ENCODE measurements at regions not wholly inside any gene's neighbourhood (a gene's known extent, or its start where the extent isn't known, plus 50 kb on each side); places are given as distances from the start of the nearest gene placed in this dataset.
A peak's percentile ranks its signal among the peaks of the same experiment; 100 is the strongest.

- no peak overlapping the region for H2AFZ ChIP-seq (ENCODE audit: control insufficient read depth, low read depth, low read length)
- no peaks in the 10 kb centered on the region for H3K27me3 ChIP-seq (replicated peaks in 1 of 2; ENCODE audit: control insufficient read depth in 2 of 2, insufficient read depth in 2 of 2, low read length in 1 of 2)
- DNase-seq (ENCODE audit: low read depth, low spot score) (no peak), FAIRE-seq (no peak), ATAC-seq (no peak)
- POLR2A ChIA-PET: no interaction called here
- no peak overlapping the region for H3K9ac ChIP-seq (ENCODE audit: control insufficient read depth, insufficient read depth, low read length)
- in situ Hi-C loops (cut with MboI): no loop called here
- RAD21 ChIA-PET (ENCODE audit: unreplicated experiment): no interaction called here
- TF ChIP-seq SIX5 (IDR thresholded peaks at IDR 0.05; ENCODE audit: low read depth, low read length, severe bottlenecking): no peak
- TF ChIP-seq, protein P1, sequence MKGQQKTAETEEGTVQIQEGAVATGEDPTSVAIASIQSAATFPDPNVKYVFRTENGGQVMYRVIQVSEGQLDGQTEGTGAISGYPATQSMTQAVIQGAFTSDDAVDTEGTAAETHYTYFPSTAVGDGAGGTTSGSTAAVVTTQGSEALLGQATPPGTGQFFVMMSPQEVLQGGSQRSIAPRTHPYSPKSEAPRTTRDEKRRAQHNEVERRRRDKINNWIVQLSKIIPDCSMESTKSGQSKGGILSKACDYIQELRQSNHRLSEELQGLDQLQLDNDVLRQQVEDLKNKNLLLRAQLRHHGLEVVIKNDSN (IDR thresholded peaks at IDR 0.05; ENCODE audit: borderline replicate concordance, extremely low read length, insufficient read depth, low read depth, low read length): no peak
- no peak for TF ChIP-seq WRNIP1 (IDR thresholded peaks at IDR 0.05; ENCODE audit: borderline replicate concordance, low read depth, low read length)
- no peak for TF ChIP-seq RAD21 (IDR thresholded peaks at IDR 0.05; ENCODE audit: insufficient read depth, low read depth, low read length)
- TF ChIP-seq MLLT1 (IDR thresholded peaks at IDR 0.05): no peak
- peak; percentile 42; the same call in 1 of the 2 replicates for TF ChIP-seq ATF7 (IDR thresholded peaks at IDR 0.05; ENCODE audit: low read depth)
- TF ChIP-seq RFX5 (IDR thresholded peaks at IDR 0.05; ENCODE audit: low read depth, low read length): no peak
- H3K79me2 ChIP-seq (ENCODE audit: control insufficient read depth, insufficient read depth, low read length): no peaks in the 10 kb centered on the region
- no peaks in the 10 kb centered on the region for H3K36me3 ChIP-seq (ENCODE audit: control insufficient read depth in 2 of 2, insufficient read depth in 2 of 2, low read length in 1 of 2)
- H3K4me1 ChIP-seq (ENCODE audit: control insufficient read depth, insufficient read depth, low read length): no peaks in the 10 kb centered on the region
- no peak overlapping the region for H3K4me3 ChIP-seq
- SMC1A ChIA-PET (ENCODE audit: uncharacterized antibody, unreplicated experiment): no interaction called here
- H3K27ac ChIP-seq (ENCODE audit: control insufficient read depth, insufficient read depth): no peak overlapping the region
- WGBS (ENCODE audit: insufficient coverage, insufficient replicate concordance, low lambda C conversion rate, missing lambda C conversion rate): 42% methylated on average over 3 of the region's 3 CpGs
- no TSS peak for BruUV-seq (replicated peaks)
- intact Hi-C loops (cut with micrococcal nuclease; ENCODE audit: unreplicated experiment): no loop called here
- CTCF ChIA-PET: no interaction called here
- no peaks in the 10 kb centered on the region for H4K20me1 ChIP-seq (ENCODE audit: control insufficient read depth, insufficient read depth)
- H3K4me2 ChIP-seq (ENCODE audit: control insufficient read depth, insufficient read depth): no peak overlapping the region
- no peaks in the 10 kb centered on the region for H3K9me3 ChIP-seq (replicated peaks; ENCODE audit: control insufficient read depth, insufficient read depth, low read length)
Measured at GRCh38 chr9:28999806-29000205, 1426.5 kb upstream of the C9orf72 start.
